ENCODE measurements at regions not wholly inside any gene's neighbourhood (a gene's known extent, or its start where the extent isn't known, plus 50 kb on each side); places are given as distances from the start of the nearest gene placed in this dataset.

DNA sequence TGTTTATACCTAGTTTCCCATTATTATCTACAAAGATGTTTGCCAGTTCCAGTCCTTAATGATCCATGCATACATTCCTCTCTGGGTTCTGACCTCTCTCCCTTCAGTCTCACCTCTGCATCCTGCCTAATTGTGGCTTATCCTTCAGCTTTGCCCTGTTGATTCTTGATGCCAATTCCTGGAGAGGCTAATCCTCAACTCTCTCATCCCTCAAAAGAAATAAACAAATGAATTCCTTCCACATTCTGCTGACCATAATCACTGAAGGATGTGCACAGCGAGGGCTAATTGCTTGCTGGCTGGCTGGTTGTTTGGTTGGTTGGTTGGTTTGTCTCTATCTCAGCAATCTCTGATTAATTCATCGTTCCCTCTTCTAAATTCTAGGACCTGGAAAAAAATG lies 113.8 kb downstream of the IRS2 start:
- no peak for DNase-seq (ENCODE audit: low spot score)
- intact Hi-C loops (cut with DNase I): no loop called here

- DNase-seq (ENCODE audit: low spot score): no peak
- intact Hi-C loops (cut with DNase I): no loop called here
Observed at GRCh38 chr13:109671919-109672318, 114.5 kb downstream of the IRS2 start.

DNA sequence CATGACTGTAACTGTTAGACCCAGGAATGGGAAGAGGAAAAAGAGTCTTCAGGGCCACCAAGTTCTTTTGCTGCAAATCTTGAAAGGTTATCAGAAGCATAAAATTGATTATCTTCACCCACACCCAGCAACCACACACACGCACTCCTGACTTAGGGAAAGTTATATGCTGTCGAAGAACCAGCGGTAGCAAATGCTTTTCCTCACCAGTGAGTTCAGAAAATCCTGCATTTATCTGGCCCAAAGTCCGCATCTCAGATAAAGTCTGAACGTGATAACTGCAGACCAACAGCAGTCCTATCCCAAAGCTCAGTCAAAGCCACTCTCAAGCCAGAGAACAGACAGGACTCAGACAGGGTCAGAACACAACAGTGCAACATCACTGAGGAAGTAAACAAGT lies 115.6 kb downstream of the IRS2 start:
- intact Hi-C loops (cut with DNase I): no loop called here
- no peak for DNase-seq (ENCODE audit: low spot score)

DNA sequence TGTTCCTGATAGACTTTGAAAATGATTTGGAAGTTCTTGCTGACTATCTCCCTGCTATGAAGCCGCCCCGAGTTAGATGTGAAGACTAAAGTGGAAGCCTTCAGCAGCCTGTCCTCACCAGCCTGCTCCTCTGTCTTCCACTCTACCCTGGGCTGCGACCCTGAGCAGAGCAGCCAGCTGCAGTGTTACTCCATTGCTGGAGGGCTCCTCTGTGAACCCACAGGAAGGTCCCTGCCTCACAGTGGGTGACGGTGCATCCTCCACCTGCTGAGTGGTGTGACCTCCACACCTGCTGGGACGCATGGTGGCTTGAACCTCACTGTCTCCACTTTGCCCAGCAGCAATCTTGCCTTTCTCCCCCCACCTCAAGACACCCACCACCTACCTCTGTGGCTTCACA lies 116.4 kb downstream of the IRS2 start:
- DNase-seq (ENCODE audit: low spot score): no peak
- intact Hi-C loops (cut with DNase I): no loop called here

- no peak for DNase-seq (ENCODE audit: low spot score)
- intact Hi-C loops (cut with DNase I): no loop called here
Observed at GRCh38 chr13:109669234-109669612, 117.2 kb downstream of the IRS2 start.

- intact Hi-C loops (cut with DNase I): no loop called here
- no peak for DNase-seq (ENCODE audit: low spot score)
Observed at GRCh38 chr13:109668433-109669233, 117.8 kb downstream of the IRS2 start.

GRCh38 chr13:109667807-109668291 lies 118.5 kb downstream of the IRS2 start:
- intact Hi-C loops (cut with DNase I): no loop called here
- DNase-seq (ENCODE audit: low spot score): no peak

DNA sequence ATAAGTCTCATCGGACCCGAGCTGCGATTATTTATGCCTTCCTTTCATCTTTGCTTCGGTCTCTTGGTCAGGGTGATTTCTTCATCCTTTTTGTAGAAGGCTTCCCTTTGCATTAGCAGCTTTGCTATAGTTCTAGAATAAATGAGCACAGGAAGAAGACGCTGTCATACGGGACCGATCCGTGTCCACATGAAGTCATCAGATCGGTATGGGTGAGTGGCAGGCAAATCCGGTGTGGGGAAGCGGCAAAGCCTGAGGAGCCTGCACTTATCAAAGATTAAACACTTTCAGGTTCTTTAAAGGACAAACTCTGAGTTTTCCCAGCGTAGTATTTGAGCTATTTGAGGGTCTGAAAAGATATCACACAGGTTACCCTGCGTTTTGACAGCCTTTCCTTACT lies 119.3 kb downstream of the IRS2 start:
- no peak for DNase-seq (ENCODE audit: low spot score)
- intact Hi-C loops (cut with DNase I): no loop called here

- intact Hi-C loops (cut with DNase I): no loop called here
- DNase-seq (ENCODE audit: low spot score): no peak
Observed at GRCh38 chr13:109666656-109667055, 119.7 kb downstream of the IRS2 start.

- no peak for DNase-seq (ENCODE audit: low spot score)
- intact Hi-C loops (cut with DNase I): no loop called here
Observed at GRCh38 chr13:109665781-109666249, 120.6 kb downstream of the IRS2 start.

DNA sequence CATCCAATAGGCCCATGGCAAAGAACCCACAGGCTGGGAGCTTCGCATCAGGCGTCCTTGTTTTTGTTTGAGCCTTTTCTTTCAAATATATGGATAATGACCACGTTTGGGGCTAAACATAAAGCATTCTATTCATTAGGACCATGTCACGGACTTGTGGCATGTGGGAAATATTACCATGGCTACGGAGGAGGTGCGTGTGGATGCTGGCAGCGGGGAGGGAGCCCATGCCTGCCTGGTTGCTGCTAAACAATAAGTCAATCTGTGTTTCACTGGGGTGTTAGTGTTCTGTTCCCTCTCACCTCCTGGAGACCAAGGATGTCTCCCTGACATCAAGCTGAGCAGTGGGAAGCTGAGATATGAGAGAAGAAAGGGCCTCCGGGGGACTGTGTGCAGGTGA lies 121.1 kb downstream of the IRS2 start:
- intact Hi-C loops (cut with DNase I): no loop called here
- DNase-seq (ENCODE audit: low spot score): no peak

- intact Hi-C loops (cut with DNase I): no loop called here
- no peak for DNase-seq (ENCODE audit: low spot score)
Observed at GRCh38 chr13:109657395-109657794, 129.0 kb downstream of the IRS2 start.

DNA sequence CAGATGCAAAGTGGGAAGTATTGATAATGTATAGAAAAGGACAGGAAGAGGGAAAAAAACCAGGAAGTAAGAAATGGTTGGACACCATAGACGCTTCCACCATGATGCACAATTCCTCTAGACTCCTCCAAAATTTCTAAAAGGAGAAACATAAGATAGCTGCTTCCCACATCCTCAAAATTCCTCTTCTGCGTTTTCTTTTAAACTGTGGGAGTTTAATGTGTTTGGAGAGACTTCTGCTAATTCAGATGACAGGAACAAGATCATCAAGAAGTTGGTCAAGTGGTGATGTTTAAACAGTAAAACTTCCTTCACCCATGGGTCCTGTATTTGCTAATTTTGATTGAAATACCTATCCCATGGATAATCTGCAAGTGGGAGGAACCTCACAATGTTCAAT lies 130.2 kb downstream of the IRS2 start:
- intact Hi-C loops (cut with DNase I): no loop called here
- DNase-seq (ENCODE audit: low spot score): no peak

DNA sequence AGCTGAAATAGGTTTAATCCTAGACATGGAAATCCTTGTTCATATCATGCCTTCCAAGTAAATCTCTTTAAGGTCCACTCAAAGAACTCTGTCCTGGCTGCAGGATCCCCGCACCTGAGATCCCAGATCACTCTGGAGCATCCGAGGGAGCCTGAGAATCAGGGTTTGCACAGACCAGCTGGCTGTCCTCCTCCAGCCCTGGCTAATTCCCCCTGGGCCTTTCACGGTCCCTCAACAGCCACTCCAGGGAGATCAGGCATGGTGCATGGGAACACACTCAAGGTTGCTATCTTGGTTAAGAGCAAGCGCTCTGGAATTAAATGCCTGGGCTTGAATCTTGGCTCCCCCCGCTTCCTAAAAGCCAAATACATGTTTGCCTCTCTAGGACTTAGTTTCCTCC lies 130.8 kb downstream of the IRS2 start:
- intact Hi-C loops (cut with DNase I): no loop called here

GRCh38 chr13:109655206-109655600 lies 131.2 kb downstream of the IRS2 start:
- DNase-seq (ENCODE audit: low spot score): no peak
- intact Hi-C loops (cut with DNase I): no loop called here

More for the DNA sequence above, 130.8 kb downstream of the IRS2 start:
- DNase-seq (ENCODE audit: low spot score): no peak

GRCh38 chr13:109654341-109655205 lies 131.8 kb downstream of the IRS2 start:
- intact Hi-C loops (cut with DNase I): no loop called here

GRCh38 chr13:109652531-109652930 lies 133.9 kb downstream of the IRS2 start:
- intact Hi-C loops (cut with DNase I): no loop called here
- DNase-seq (ENCODE audit: low spot score): no peak

More at GRCh38 chr13:109654341-109655205, 131.8 kb downstream of the IRS2 start:
- no peak for DNase-seq (ENCODE audit: low spot score)

GRCh38 chr13:109651854-109652253 lies 134.5 kb downstream of the IRS2 start:
- intact Hi-C loops (cut with DNase I): no loop called here

DNA sequence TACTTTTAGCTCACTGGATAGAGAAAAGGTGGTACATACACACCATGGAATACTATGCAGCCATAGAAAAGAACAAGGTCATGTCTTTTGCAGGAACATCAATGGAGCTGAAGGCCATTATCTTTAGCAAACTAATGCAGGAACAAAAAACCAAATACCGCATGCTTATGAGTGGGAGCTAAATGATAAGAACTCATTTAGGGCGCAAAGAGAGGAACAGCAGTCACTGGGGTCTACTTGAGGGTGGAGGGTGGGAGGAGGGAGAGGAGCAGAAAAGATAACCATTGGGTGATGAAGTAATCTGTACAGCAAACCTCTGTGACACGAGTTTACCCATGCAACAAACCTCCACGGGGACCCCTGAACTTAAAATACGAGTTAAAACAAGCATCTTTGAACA lies 135.1 kb downstream of the IRS2 start:
- intact Hi-C loops (cut with DNase I): no loop called here
- no peak for DNase-seq (ENCODE audit: low spot score)

More at GRCh38 chr13:109651854-109652253, 134.5 kb downstream of the IRS2 start:
- no peak for DNase-seq (ENCODE audit: low spot score)

- DNase-seq (ENCODE audit: low spot score): no peak
- intact Hi-C loops (cut with DNase I): no loop called here
Observed at GRCh38 chr13:109650861-109651260, 135.5 kb downstream of the IRS2 start.
